ENCODE measurements at regions not wholly inside any gene's neighbourhood (a gene's known extent, or its start where the extent isn't known, plus 50 kb on each side); places are given as distances from the start of the nearest gene placed in this dataset.
A peak's percentile ranks its signal among the peaks of the same experiment; 100 is the strongest.
"Not testable (repeated sequence)": the region's sequence is repeated elsewhere in the genome, so short reads cannot be mapped to it uniquely, and the experiment has no call there.

GRCh38 chr16:85229869-85230462, 117.7 kb upstream of the CIBAR2 start:
- H3K36me3 Mint-ChIP-seq (ENCODE audit: insufficient read depth in 1 of 3, low read depth in 3 of 3), result peaks cover 0 to 5% (median 2%) of the 10 kb centered on the region in 3 experiments; a peak in 4 of 7 replicates
- no peak for DNase-seq
- Histone ChIP-seq H3K79me2 (ENCODE audit: insufficient read depth, low read length) (no peaks in the 10 kb centered on the region), H2BK15ac (ENCODE audit: low read depth, low read length) (no peak overlapping the region), H2BK20ac (ENCODE audit: low read depth, low read length, poor library complexity, severe bottlenecking) (no peak overlapping the region), H4K20me1 (ENCODE audit: control insufficient read depth, insufficient read depth, insufficient read length) (no peaks in the 10 kb centered on the region), H3K23ac (ENCODE audit: insufficient read length, low read depth, low read length) (no peak overlapping the region), H3K27ac (ENCODE audit: insufficient read length, low read depth, low read length) (no peak overlapping the region), H2BK5ac (ENCODE audit: insufficient read length, low read length) (no peak overlapping the region), H3T11ph (ENCODE audit: low read length) (no peak overlapping the region), H3K27me3 (ENCODE audit: insufficient read depth, low read length) (no peaks in the 10 kb centered on the region), H4K5ac (ENCODE audit: insufficient read length, low read depth, low read length) (no peak overlapping the region), H2AFZ (ENCODE audit: low read length) (no peak overlapping the region), H3K4me1 (ENCODE audit: insufficient read depth, low read length) (no peaks in the 10 kb centered on the region), H3K79me1 (ENCODE audit: insufficient read depth, low read depth, low read length, poor library complexity, severe bottlenecking) (no peaks in the 10 kb centered on the region), H2BK12ac (ENCODE audit: insufficient read length, low read depth, low read length) (no peak overlapping the region), H3K9me3 (ENCODE audit: control insufficient read depth, low read depth, low read length) (no peaks in the 10 kb centered on the region), H3K4me2 (ENCODE audit: insufficient read depth, insufficient read length, low read length) (no peak overlapping the region), H2AK5ac (ENCODE audit: insufficient read length, low read length) (no peak overlapping the region), H3K9ac (ENCODE audit: extremely low read depth, insufficient read length, low read length) (no peak overlapping the region), H4K91ac (ENCODE audit: insufficient read length, low read depth, low read length) (no peak overlapping the region), H2BK120ac (ENCODE audit: low read depth, low read length, poor library complexity, severe bottlenecking) (no peak overlapping the region), H4K8ac (replicated peaks; ENCODE audit: insufficient read length, low read depth, low read length) (no peak overlapping the region), H3K56ac (ENCODE audit: insufficient read length, low read depth, low read length) (no peak overlapping the region), H3K23me2 (ENCODE audit: insufficient read length, low read depth, low read length, poor library complexity, severe bottlenecking) (peaks cover 1% of the 10 kb centered on the region), H3K18ac (ENCODE audit: insufficient read length, low read depth, low read length) (no peak overlapping the region), H3K4ac (ENCODE audit: low read depth, low read length) (no peak overlapping the region), H3K14ac (ENCODE audit: insufficient read depth, low read length) (no peak overlapping the region; the same call in 1 of the 2 replicates)
- H3K9me3 Mint-ChIP-seq, result peaks cover 0 to 1% of the 10 kb centered on the region in 2 experiments; a peak in 2 of 5 replicates
- no peak for TF ChIP-seq CTCF (conservative IDR thresholded peaks at IDR 0.05)
- no peak overlapping the region for H3K4me3 Mint-ChIP-seq
- H3K27me3 Mint-ChIP-seq (ENCODE audit: low read depth), result peaks cover 2% of the 10 kb centered on the region
- H3K27ac Mint-ChIP-seq, result 0 out of 7 replicates have a peak overlapping the region, but pooled peaks of 1 of the 3 experiments have one; percentile 27
- no CpG with 5 or more reads among the region's 8 CpGs for WGBS (ENCODE audit: extremely low coverage, insufficient read length, low lambda C conversion rate)
- H3K4me1 Mint-ChIP-seq, result peaks cover 31 to 37% of the 10 kb centered on the region in 2 experiments

GRCh38 chr16:85230764-85231383, 118.6 kb upstream of the CIBAR2 start:
- H3K27me3 ChIP-seq (ENCODE audit: insufficient read depth, low read length); H4K8ac ChIP-seq (replicated peaks; ENCODE audit: insufficient read length, low read depth, low read length); H2BK20ac ChIP-seq (ENCODE audit: low read depth, low read length, poor library complexity, severe bottlenecking); H3K79me2 ChIP-seq (ENCODE audit: insufficient read depth, low read length); H3K4ac ChIP-seq (ENCODE audit: low read depth, low read length); H2BK5ac ChIP-seq (ENCODE audit: insufficient read length, low read length); H2BK12ac ChIP-seq (ENCODE audit: insufficient read length, low read depth, low read length); H3K14ac ChIP-seq (ENCODE audit: insufficient read depth, low read length); H3K4me3 Mint-ChIP-seq; H3T11ph ChIP-seq (ENCODE audit: low read length); H3K56ac ChIP-seq (ENCODE audit: insufficient read length, low read depth, low read length); H2BK15ac ChIP-seq (ENCODE audit: low read depth, low read length); H3K18ac ChIP-seq (ENCODE audit: insufficient read length, low read depth, low read length); H3K27me3 Mint-ChIP-seq (ENCODE audit: low read depth); H3K23ac ChIP-seq (ENCODE audit: insufficient read length, low read depth, low read length); H3K79me1 ChIP-seq (ENCODE audit: insufficient read depth, low read depth, low read length, poor library complexity, severe bottlenecking); H3K36me3 Mint-ChIP-seq (ENCODE audit: insufficient read depth in 1 of 3, low read depth in 3 of 3); H3K4me1 ChIP-seq (ENCODE audit: insufficient read depth, low read length); H2AK5ac ChIP-seq (ENCODE audit: insufficient read length, low read length); H4K91ac ChIP-seq (ENCODE audit: insufficient read length, low read depth, low read length); H3K9ac ChIP-seq (ENCODE audit: extremely low read depth, insufficient read length, low read length); H3K27ac Mint-ChIP-seq; H3K23me2 ChIP-seq (ENCODE audit: insufficient read length, low read depth, low read length, poor library complexity, severe bottlenecking); H2AFZ ChIP-seq (ENCODE audit: low read length); H4K5ac ChIP-seq (ENCODE audit: insufficient read length, low read depth, low read length); H2BK120ac ChIP-seq (ENCODE audit: low read depth, low read length, poor library complexity, severe bottlenecking); H3K27ac ChIP-seq (ENCODE audit: insufficient read length, low read depth, low read length); H3K9me3 Mint-ChIP-seq; H3K4me2 ChIP-seq (ENCODE audit: insufficient read depth, insufficient read length, low read length); H3K9me3 ChIP-seq (ENCODE audit: control insufficient read depth, low read depth, low read length); H4K20me1 ChIP-seq (ENCODE audit: control insufficient read depth, insufficient read depth, insufficient read length); DNase-seq: not testable (repeated sequence)
- 100% methylated on average over 1 of the region's 6 CpGs for WGBS (ENCODE audit: extremely low coverage, insufficient read length, low lambda C conversion rate)
- H3K4me1 Mint-ChIP-seq, result peaks cover 31 to 35% of the 10 kb centered on the region in 2 experiments

All from H9 (cell line).